ENCODE measurements at regions not wholly inside any gene's neighbourhood (a gene's known extent, or its start where the extent isn't known, plus 50 kb on each side); places are given as distances from the start of the nearest gene placed in this dataset.

GRCh38 chr10:81473755-81474154 lies 401.2 kb upstream of the NRG3 start:
- no peak overlapping the region for H3K4me3 ChIP-seq (ENCODE audit: low read length)
- H3K79me2 ChIP-seq (ENCODE audit: control insufficient read depth, low read length), result no peaks in the 10 kb centered on the region
- no peaks in the 10 kb centered on the region for H3K4me1 ChIP-seq (ENCODE audit: control insufficient read depth, low read length)
- H3F3A ChIP-seq (ENCODE audit: control insufficient read depth, insufficient read depth), result no peaks in the 10 kb centered on the region
- TF ChIP-seq CTCF (IDR thresholded peaks at IDR 0.05; ENCODE audit: low read depth, low read length, poor library complexity, severe bottlenecking) (no peak), EZH2phosphoT487 (IDR thresholded peaks at IDR 0.05; ENCODE audit: borderline replicate concordance, low read length) (no peak)
- H3K4me2 ChIP-seq (ENCODE audit: low read length), result no peak overlapping the region
- no peaks in the 10 kb centered on the region for H3K36me3 ChIP-seq (ENCODE audit: control insufficient read depth, low read length)
- no peak overlapping the region for H3K27ac ChIP-seq (ENCODE audit: low read depth, low read length)
- H3K27me3 ChIP-seq (ENCODE audit: control insufficient read depth, low read length), result no peaks in the 10 kb centered on the region
- no peaks in the 10 kb centered on the region for H4K20me1 ChIP-seq (ENCODE audit: control insufficient read depth, insufficient read depth, low read depth, low read length)
- H3K9me3 ChIP-seq (ENCODE audit: control insufficient read depth, insufficient read depth, low read length), result no peaks in the 10 kb centered on the region; the same call in 1 of the 2 replicates
- no peaks in the 10 kb centered on the region for H3K9me2 ChIP-seq (replicated peaks; ENCODE audit: control insufficient read depth, low read length)

- Histone ChIP-seq H3K27me3 (ENCODE audit: control insufficient read depth, low read length) (no peaks in the 10 kb centered on the region), H3K79me2 (ENCODE audit: control insufficient read depth, low read length) (no peaks in the 10 kb centered on the region), H3K9me2 (replicated peaks; ENCODE audit: control insufficient read depth, low read length) (no peaks in the 10 kb centered on the region), H3K4me1 (ENCODE audit: control insufficient read depth, low read length) (no peaks in the 10 kb centered on the region), H3K36me3 (ENCODE audit: control insufficient read depth, low read length) (no peaks in the 10 kb centered on the region), H4K20me1 (ENCODE audit: control insufficient read depth, insufficient read depth, low read depth, low read length) (no peaks in the 10 kb centered on the region), H3K27ac (ENCODE audit: low read depth, low read length) (no peak overlapping the region), H3K4me3 (ENCODE audit: low read length) (no peak overlapping the region), H3K9me3 (ENCODE audit: control insufficient read depth, insufficient read depth, low read length) (no peaks in the 10 kb centered on the region), H3K4me2 (ENCODE audit: low read length) (no peak overlapping the region), H3F3A (ENCODE audit: control insufficient read depth, insufficient read depth) (no peaks in the 10 kb centered on the region)
- TF ChIP-seq EZH2phosphoT487 (IDR thresholded peaks at IDR 0.05; ENCODE audit: borderline replicate concordance, low read length) (no peak), CTCF (IDR thresholded peaks at IDR 0.05; ENCODE audit: low read depth, low read length, poor library complexity, severe bottlenecking) (no peak)
Observed at GRCh38 chr10:81479316-81479715, 395.7 kb upstream of the NRG3 start.

- no peak overlapping the region for H3K4me3 ChIP-seq (ENCODE audit: low read length)
- no peak overlapping the region for H3K27ac ChIP-seq (ENCODE audit: low read depth, low read length)
- H3K79me2 ChIP-seq (ENCODE audit: control insufficient read depth, low read length), result no peaks in the 10 kb centered on the region
- no peaks in the 10 kb centered on the region for H3K9me2 ChIP-seq (replicated peaks; ENCODE audit: control insufficient read depth, low read length)
- no peak overlapping the region for H3K4me2 ChIP-seq (ENCODE audit: low read length)
- TF ChIP-seq CTCF (IDR thresholded peaks at IDR 0.05; ENCODE audit: low read depth, low read length, poor library complexity, severe bottlenecking) (no peak), EZH2phosphoT487 (IDR thresholded peaks at IDR 0.05; ENCODE audit: borderline replicate concordance, low read length) (no peak)
- no peaks in the 10 kb centered on the region; the same call in 1 of the 2 replicates for H3K9me3 ChIP-seq (ENCODE audit: control insufficient read depth, insufficient read depth, low read length)
- no peaks in the 10 kb centered on the region for H3K4me1 ChIP-seq (ENCODE audit: control insufficient read depth, low read length)
- no peaks in the 10 kb centered on the region for H3K36me3 ChIP-seq (ENCODE audit: control insufficient read depth, low read length)
- H3F3A ChIP-seq (ENCODE audit: control insufficient read depth, insufficient read depth), result no peaks in the 10 kb centered on the region
- H3K27me3 ChIP-seq (ENCODE audit: control insufficient read depth, low read length), result no peaks in the 10 kb centered on the region
- H4K20me1 ChIP-seq (ENCODE audit: control insufficient read depth, insufficient read depth, low read depth, low read length), result no peaks in the 10 kb centered on the region
Observed at GRCh38 chr10:81496626-81497025, 378.4 kb upstream of the NRG3 start.

Data from DOHH2 (cell line).